ENCODE measurements at regions not wholly inside any gene's neighbourhood (a gene's known extent, or its start where the extent isn't known, plus 50 kb on each side); places are given as distances from the start of the nearest gene placed in this dataset.

GRCh38 chr9:81052846-81053245, 636.5 kb downstream of the TLE1 start:
- no peak overlapping the region for H3K4me3 Mint-ChIP-seq
- Histone ChIP-seq H3K4me3 (ENCODE audit: low read depth, low read length) (no peak overlapping the region), H3K27ac (ENCODE audit: insufficient read depth, low read length, poor library complexity, severe bottlenecking) (no peak overlapping the region), H3K36me3 (ENCODE audit: control insufficient read depth, insufficient read depth, low read length) (no peaks in the 10 kb centered on the region), H3K9me3 (ENCODE audit: control insufficient read depth in 2 of 2, low read length in 2 of 2) (no peaks in the 10 kb centered on the region), H3K4me1 (ENCODE audit: control insufficient read depth, insufficient read depth, low read length, poor library complexity, severe bottlenecking) (no peaks in the 10 kb centered on the region), H3K27me3 (ENCODE audit: control insufficient read depth, insufficient read depth, low read length) (no peaks in the 10 kb centered on the region)
- DNase-seq (no peak), ATAC-seq (ENCODE audit: low read depth in 2 of 2) (no peak)
- H3K36me3 Mint-ChIP-seq: no peaks in the 10 kb centered on the region
- no peak overlapping the region for H3K27ac Mint-ChIP-seq
- H3K27me3 Mint-ChIP-seq: no peaks in the 10 kb centered on the region
- H3K4me1 Mint-ChIP-seq: no peaks in the 10 kb centered on the region
- H3K9me3 Mint-ChIP-seq: peaks cover 2 to 19% (median 6%) of the 10 kb centered on the region in 7 donors

DNA sequence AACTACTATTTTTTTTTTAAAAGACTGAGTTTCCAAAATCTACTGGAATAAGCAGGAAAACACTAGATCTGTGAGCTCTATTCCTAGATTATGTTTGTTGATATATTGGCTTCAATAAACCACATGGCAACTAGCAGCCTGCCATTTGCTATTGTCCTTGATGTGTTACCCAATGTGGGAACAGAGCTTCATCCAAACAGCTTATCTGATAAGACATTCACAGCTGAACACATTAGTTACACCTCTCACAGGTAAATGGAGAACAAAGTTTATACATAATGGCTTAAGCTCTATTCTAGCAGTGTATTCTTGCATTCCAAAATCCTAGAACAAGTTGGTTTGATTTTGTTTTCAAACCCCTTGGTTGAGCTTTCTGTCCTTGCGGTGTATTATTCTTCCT, 642.1 kb downstream of the TLE1 start:
- ATAC-seq (ENCODE audit: low read depth in 2 of 2) (no peak), DNase-seq (no peak)
- no peaks in the 10 kb centered on the region for H3K27me3 Mint-ChIP-seq
- no peaks in the 10 kb centered on the region for H3K4me1 Mint-ChIP-seq
- no peak overlapping the region for H3K4me3 Mint-ChIP-seq
- no peak overlapping the region for H3K27ac Mint-ChIP-seq
- no peaks in the 10 kb centered on the region for H3K36me3 Mint-ChIP-seq
- H3K4me1 ChIP-seq (ENCODE audit: control insufficient read depth, insufficient read depth, low read length, poor library complexity, severe bottlenecking): no peaks in the 10 kb centered on the region
- no peaks in the 10 kb centered on the region for H3K36me3 ChIP-seq (ENCODE audit: control insufficient read depth, insufficient read depth, low read length)
- no peaks in the 10 kb centered on the region for H3K27me3 ChIP-seq (ENCODE audit: control insufficient read depth, insufficient read depth, low read length)
- H3K4me3 ChIP-seq (ENCODE audit: low read depth, low read length): no peak overlapping the region
- H3K9me3 Mint-ChIP-seq: peaks cover 0 to 10% (median 7%) of the 10 kb centered on the region in 7 donors
- H3K9me3 ChIP-seq (ENCODE audit: control insufficient read depth in 2 of 2, low read length in 2 of 2): no peaks in the 10 kb centered on the region
- H3K27ac ChIP-seq (ENCODE audit: insufficient read depth, low read length, poor library complexity, severe bottlenecking): no peak overlapping the region

DNA sequence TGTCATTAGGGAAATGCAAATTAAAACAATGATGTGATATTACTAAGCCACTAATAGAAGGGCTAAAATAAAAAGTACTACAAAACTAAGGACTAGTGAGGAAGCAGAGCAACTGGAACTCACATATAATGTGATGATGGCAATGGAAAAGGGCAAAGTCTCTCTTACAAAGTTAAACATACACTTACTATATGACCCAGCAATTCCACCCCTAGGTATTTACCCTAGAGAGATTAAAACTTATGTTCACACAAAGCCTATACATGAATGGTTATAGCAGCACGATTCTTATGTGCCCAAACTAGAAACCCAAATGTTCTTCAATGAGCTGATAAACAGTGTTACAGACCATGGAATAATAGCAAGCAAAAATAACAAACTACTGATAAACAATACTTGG, 643.7 kb downstream of the TLE1 start:
- H3K4me1 Mint-ChIP-seq: no peaks in the 10 kb centered on the region
- H3K36me3 Mint-ChIP-seq: no peaks in the 10 kb centered on the region
- ATAC-seq (ENCODE audit: low read depth in 2 of 2) (no peak), DNase-seq (no peak)
- no peaks in the 10 kb centered on the region for H3K36me3 ChIP-seq (ENCODE audit: control insufficient read depth, insufficient read depth, low read length)
- H3K4me3 Mint-ChIP-seq: no peak overlapping the region
- no peaks in the 10 kb centered on the region for H3K9me3 ChIP-seq (ENCODE audit: control insufficient read depth in 2 of 2, low read length in 2 of 2)
- H3K4me1 ChIP-seq (ENCODE audit: control insufficient read depth, insufficient read depth, low read length, poor library complexity, severe bottlenecking): no peaks in the 10 kb centered on the region
- no peak overlapping the region for H3K27ac ChIP-seq (ENCODE audit: insufficient read depth, low read length, poor library complexity, severe bottlenecking)
- H3K9me3 Mint-ChIP-seq: peaks cover 0 to 8% (median 6%) of the 10 kb centered on the region in 7 donors
- H3K27me3 Mint-ChIP-seq: no peaks in the 10 kb centered on the region
- H3K4me3 ChIP-seq (ENCODE audit: low read depth, low read length): no peak overlapping the region
- no peak overlapping the region for H3K27ac Mint-ChIP-seq
- H3K27me3 ChIP-seq (ENCODE audit: control insufficient read depth, insufficient read depth, low read length): no peaks in the 10 kb centered on the region

DNA sequence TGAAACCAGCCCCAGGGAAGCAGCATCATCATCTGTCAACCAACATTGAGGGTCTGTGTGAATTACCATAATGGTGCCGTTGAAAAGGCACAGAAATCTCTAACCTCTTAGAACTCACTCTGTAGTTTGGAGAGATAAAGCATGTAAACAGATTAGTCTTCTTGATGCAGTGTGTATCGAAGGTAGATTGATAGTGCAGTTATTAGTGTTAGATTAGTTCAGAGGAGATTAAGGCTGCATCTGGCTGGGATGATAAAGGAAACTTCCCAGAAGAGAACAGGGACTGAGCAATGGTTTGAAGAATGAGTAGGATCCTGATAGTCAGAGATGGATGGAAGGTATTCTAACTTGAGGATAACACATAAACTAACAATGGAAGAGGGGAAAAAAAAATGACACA, 651.5 kb downstream of the TLE1 start:
- Histone ChIP-seq H3K27me3 (ENCODE audit: control insufficient read depth, insufficient read depth, low read length) (no peaks in the 10 kb centered on the region), H3K9me3 (ENCODE audit: control insufficient read depth in 2 of 2, low read length in 2 of 2) (no peaks in the 10 kb centered on the region), H3K4me1 (ENCODE audit: control insufficient read depth, insufficient read depth, low read length, poor library complexity, severe bottlenecking) (no peaks in the 10 kb centered on the region), H3K27ac (ENCODE audit: insufficient read depth, low read length, poor library complexity, severe bottlenecking) (no peak overlapping the region), H3K4me3 (ENCODE audit: low read depth, low read length) (no peak overlapping the region), H3K36me3 (ENCODE audit: control insufficient read depth, insufficient read depth, low read length) (no peaks in the 10 kb centered on the region)
- H3K27ac Mint-ChIP-seq: no peak overlapping the region
- no peaks in the 10 kb centered on the region for H3K4me1 Mint-ChIP-seq
- no peak overlapping the region for H3K4me3 Mint-ChIP-seq
- no peak for DNase-seq
- no peaks in the 10 kb centered on the region for H3K36me3 Mint-ChIP-seq
- ATAC-seq (ENCODE audit: low read depth in 2 of 2): no peak
- H3K9me3 Mint-ChIP-seq: peaks cover 3 to 10% (median 7%) of the 10 kb centered on the region in 7 donors
- H3K27me3 Mint-ChIP-seq: no peaks in the 10 kb centered on the region

GRCh38 chr9:81035601-81036000, 653.7 kb downstream of the TLE1 start:
- ATAC-seq (ENCODE audit: low read depth in 2 of 2) (no peak), DNase-seq (no peak)
- no peak overlapping the region for H3K4me3 ChIP-seq (ENCODE audit: low read depth, low read length)
- no peaks in the 10 kb centered on the region for H3K4me1 ChIP-seq (ENCODE audit: control insufficient read depth, insufficient read depth, low read length, poor library complexity, severe bottlenecking)
- Mint-ChIP-seq H3K36me3 (no peaks in the 10 kb centered on the region), H3K4me1 (no peaks in the 10 kb centered on the region), H3K4me3 (no peak overlapping the region), H3K27ac (no peak overlapping the region), H3K27me3 (no peaks in the 10 kb centered on the region), H3K9me3 (peaks cover 2 to 12% (median 7%) of the 10 kb centered on the region in 7 donors)
- H3K27me3 ChIP-seq (ENCODE audit: control insufficient read depth, insufficient read depth, low read length): no peaks in the 10 kb centered on the region
- no peaks in the 10 kb centered on the region for H3K36me3 ChIP-seq (ENCODE audit: control insufficient read depth, insufficient read depth, low read length)
- peaks cover 0 to 4% of the 10 kb centered on the region in 2 experiments for H3K9me3 ChIP-seq (ENCODE audit: control insufficient read depth in 2 of 2, low read length in 2 of 2)
- no peak overlapping the region for H3K27ac ChIP-seq (ENCODE audit: insufficient read depth, low read length, poor library complexity, severe bottlenecking)

GRCh38 chr9:81035171-81035570, 654.2 kb downstream of the TLE1 start:
- no peaks in the 10 kb centered on the region for H3K36me3 ChIP-seq (ENCODE audit: control insufficient read depth, insufficient read depth, low read length)
- no peaks in the 10 kb centered on the region for H3K4me1 Mint-ChIP-seq
- H3K4me3 ChIP-seq (ENCODE audit: low read depth, low read length): no peak overlapping the region
- no peaks in the 10 kb centered on the region for H3K4me1 ChIP-seq (ENCODE audit: control insufficient read depth, insufficient read depth, low read length, poor library complexity, severe bottlenecking)
- H3K36me3 Mint-ChIP-seq: no peaks in the 10 kb centered on the region
- H3K9me3 ChIP-seq (ENCODE audit: control insufficient read depth in 2 of 2, low read length in 2 of 2): peaks cover 0 to 4% of the 10 kb centered on the region in 2 experiments
- peaks cover 2 to 11% (median 7%) of the 10 kb centered on the region in 7 donors for H3K9me3 Mint-ChIP-seq
- DNase-seq (no peak), ATAC-seq (ENCODE audit: low read depth in 2 of 2) (no peak)
- no peak overlapping the region for H3K27ac ChIP-seq (ENCODE audit: insufficient read depth, low read length, poor library complexity, severe bottlenecking)
- no peaks in the 10 kb centered on the region for H3K27me3 Mint-ChIP-seq
- H3K27ac Mint-ChIP-seq: no peak overlapping the region
- no peaks in the 10 kb centered on the region for H3K27me3 ChIP-seq (ENCODE audit: control insufficient read depth, insufficient read depth, low read length)
- H3K4me3 Mint-ChIP-seq: no peak overlapping the region

DNA sequence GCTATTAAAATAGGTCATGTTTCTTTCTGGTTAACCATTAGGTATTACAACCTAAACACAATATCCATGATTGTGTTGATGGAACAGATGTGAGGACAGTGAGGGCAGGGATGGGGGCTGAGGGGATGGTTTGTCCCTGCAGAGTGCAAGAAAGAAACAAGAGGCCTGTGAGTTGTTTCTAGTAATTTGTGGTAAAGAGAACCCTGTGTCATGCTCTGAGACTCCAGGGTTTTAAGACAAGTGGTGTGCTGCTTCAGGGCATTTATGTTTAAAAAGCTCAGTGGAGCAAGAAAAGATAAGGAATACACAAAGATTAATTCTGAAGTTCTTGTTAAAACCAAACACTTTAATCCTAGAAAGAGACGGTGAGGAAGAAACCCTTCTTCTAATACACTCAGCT, 656.5 kb downstream of the TLE1 start:
- no peaks in the 10 kb centered on the region for H3K27me3 Mint-ChIP-seq
- no peaks in the 10 kb centered on the region for H3K4me1 Mint-ChIP-seq
- H3K27me3 ChIP-seq (ENCODE audit: control insufficient read depth, insufficient read depth, low read length): no peaks in the 10 kb centered on the region
- peaks cover 0 to 4% of the 10 kb centered on the region in 2 experiments for H3K9me3 ChIP-seq (ENCODE audit: control insufficient read depth in 2 of 2, low read length in 2 of 2)
- H3K36me3 ChIP-seq (ENCODE audit: control insufficient read depth, insufficient read depth, low read length): no peaks in the 10 kb centered on the region
- ATAC-seq (ENCODE audit: low read depth in 2 of 2) (no peak), DNase-seq (no peak)
- H3K4me3 ChIP-seq (ENCODE audit: low read depth, low read length): no peak overlapping the region
- H3K36me3 Mint-ChIP-seq: no peaks in the 10 kb centered on the region
- peaks cover 2 to 7% (median 4%) of the 10 kb centered on the region in 7 donors for H3K9me3 Mint-ChIP-seq
- H3K4me3 Mint-ChIP-seq: no peak overlapping the region
- H3K27ac ChIP-seq (ENCODE audit: insufficient read depth, low read length, poor library complexity, severe bottlenecking): no peak overlapping the region
- H3K27ac Mint-ChIP-seq: no peak overlapping the region
- no peaks in the 10 kb centered on the region for H3K4me1 ChIP-seq (ENCODE audit: control insufficient read depth, insufficient read depth, low read length, poor library complexity, severe bottlenecking)

- Histone ChIP-seq H3K9me3 (ENCODE audit: control insufficient read depth in 2 of 2, low read length in 2 of 2) (peaks cover 0 to 4% of the 10 kb centered on the region in 2 experiments), H3K4me1 (ENCODE audit: control insufficient read depth, insufficient read depth, low read length, poor library complexity, severe bottlenecking) (no peaks in the 10 kb centered on the region), H3K27me3 (ENCODE audit: control insufficient read depth, insufficient read depth, low read length) (no peaks in the 10 kb centered on the region), H3K36me3 (ENCODE audit: control insufficient read depth, insufficient read depth, low read length) (no peaks in the 10 kb centered on the region), H3K4me3 (ENCODE audit: low read depth, low read length) (no peak overlapping the region), H3K27ac (ENCODE audit: insufficient read depth, low read length, poor library complexity, severe bottlenecking) (no peak overlapping the region)
- Mint-ChIP-seq H3K36me3 (no peaks in the 10 kb centered on the region), H3K4me3 (no peak overlapping the region), H3K9me3 (peaks cover 2 to 8% (median 4%) of the 10 kb centered on the region in 7 donors), H3K27ac (no peak overlapping the region), H3K27me3 (no peaks in the 10 kb centered on the region), H3K4me1 (no peaks in the 10 kb centered on the region)
- DNase-seq (no peak), ATAC-seq (ENCODE audit: low read depth in 2 of 2) (no peak)
Observed at GRCh38 chr9:81032030-81032572, 657.2 kb downstream of the TLE1 start.

Data from CD4-positive, CD25-positive, alpha-beta regulatory T cell (primary cell).